ENCODE measurements at regions not wholly inside any gene's neighbourhood (a gene's known extent, or its start where the extent isn't known, plus 50 kb on each side); places are given as distances from the start of the nearest gene placed in this dataset.

DNA sequence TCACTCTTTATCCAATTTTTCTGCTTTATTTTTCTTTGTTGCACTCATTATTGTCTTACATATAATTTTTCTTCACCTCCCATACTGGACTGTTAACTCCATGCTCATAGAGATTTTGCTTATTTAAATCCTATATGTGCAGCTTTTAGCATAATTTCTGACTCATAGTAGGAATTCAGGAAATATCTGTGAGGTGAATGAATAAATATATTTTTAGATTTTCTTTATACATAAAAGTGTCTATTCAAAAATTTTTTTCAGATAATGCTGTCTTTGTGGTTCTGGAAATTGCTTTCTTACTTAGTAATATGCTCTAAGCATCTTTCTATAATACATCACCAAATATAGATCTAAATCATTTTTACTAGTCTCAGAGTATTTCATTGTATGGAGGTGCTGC is 191.8 kb upstream of the SUCLG2 start (continued):
- no peak for TF ChIP-seq TCF12 (IDR thresholded peaks at IDR 0.05; ENCODE audit: low read depth, low read length)
- TF ChIP-seq PHF8 (conservative IDR thresholded peaks at IDR 0.05; ENCODE audit: low read depth, low read length) = no peak
- no peak for TF ChIP-seq RXRA (IDR thresholded peaks at IDR 0.05; ENCODE audit: insufficient read depth, low read depth, low read length)
- no peak for TF ChIP-seq KDM1A (IDR thresholded peaks at IDR 0.05; ENCODE audit: borderline replicate concordance, low read length)
